Frontal cortex (tissue), 3 donors: ENCODE measurements at regions not wholly inside any gene's neighbourhood (a gene's known extent, or its start where the extent isn't known, plus 50 kb on each side); places are given as distances from the start of the nearest gene placed in this dataset.
A peak's percentile ranks its signal among the peaks of the same experiment; 100 is the strongest.

Source experiments
- DNase-seq, 2 donors: peaks; one replicate each; pipeline ENCODE4 v3.0.0; 2012; ENCODE audit warnings: low spot score in 2 of 2
- FAIRE-seq: peaks from 2 replicates; lab custom pipeline; 2012; peaks lifted over from hg19 to GRCh38; lab: Jason Lieb, UNC
- donor health status: control.
- donor health status: control.
- donor health status: control.

DNA sequence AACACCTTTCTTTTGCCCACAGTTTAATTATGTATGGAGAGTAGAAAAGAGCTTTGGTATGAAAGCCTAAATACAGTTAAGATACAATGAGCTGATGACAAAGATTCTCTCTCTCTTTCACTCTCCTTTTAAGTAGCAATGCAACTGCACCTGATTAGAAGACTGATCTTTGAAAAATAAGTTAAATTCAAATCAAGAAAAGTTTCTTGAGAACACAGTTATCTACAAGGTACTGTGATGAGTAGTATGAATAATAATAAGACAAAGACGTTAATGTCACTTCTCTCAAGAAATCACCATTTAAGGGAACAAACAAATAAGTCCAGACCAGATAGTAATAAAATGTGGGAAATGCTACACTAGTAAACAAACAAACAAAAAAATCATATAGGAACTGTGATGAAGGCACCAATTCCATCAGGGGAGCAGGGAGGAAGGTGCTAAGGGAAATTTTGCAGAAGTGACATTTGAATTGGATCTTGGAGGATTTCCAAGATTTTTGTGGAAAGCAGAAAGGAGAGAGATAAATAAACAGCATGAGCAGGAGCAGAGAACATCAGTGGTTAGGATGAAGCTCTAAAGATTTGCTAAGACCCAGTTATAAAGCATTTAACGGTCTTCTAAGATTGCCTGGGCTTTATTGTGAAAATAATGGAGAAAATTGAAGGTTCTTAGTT, 65.2 kb upstream of the STK38L start:
- no peak for FAIRE-seq
- no peak for DNase-seq

DNA sequence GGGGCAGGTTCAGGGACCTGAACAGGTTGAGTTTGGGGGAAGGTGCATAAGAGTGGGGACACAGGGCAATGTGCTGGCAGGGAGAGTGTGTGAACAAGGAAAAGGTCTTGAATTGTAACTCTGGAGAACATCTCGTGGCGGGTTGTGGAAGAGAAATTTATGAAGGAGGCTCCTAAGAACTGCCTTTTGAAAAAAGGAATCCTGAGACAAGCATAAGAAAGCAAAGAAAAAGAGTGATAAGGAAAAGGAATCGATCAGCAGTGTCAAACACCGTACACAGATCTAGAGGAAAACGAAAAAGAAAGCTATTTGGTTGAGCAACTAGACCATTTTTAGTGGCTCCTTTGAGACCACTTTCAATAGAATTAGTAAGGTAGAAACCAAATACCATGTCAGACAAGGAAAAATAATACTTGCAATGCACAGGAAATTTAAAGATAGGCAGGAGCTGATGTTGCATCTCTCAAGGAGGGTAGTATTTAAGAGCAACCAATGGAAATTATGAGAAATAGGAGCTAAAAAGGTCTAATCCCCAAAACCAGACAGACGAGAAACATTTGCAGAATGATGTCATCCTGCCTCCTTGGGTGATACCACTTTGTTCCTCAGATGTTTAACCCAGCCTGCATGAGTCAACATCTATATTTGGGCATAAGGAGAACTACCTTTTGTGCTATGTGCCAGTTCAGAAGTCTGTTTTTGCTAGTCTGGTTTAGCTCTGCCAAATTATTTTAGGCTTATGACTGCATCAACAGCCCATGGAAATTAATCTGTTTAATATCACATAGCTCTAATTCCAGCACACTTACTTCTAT, 64.5 kb upstream of the STK38L start:
- FAIRE-seq (no peak), DNase-seq (peak in 1 of 2 donors; percentile 18)

GRCh38 chr12:27180906-27181505, 63.1 kb upstream of the STK38L start:
- FAIRE-seq (no peak), DNase-seq (no peak)

DNA sequence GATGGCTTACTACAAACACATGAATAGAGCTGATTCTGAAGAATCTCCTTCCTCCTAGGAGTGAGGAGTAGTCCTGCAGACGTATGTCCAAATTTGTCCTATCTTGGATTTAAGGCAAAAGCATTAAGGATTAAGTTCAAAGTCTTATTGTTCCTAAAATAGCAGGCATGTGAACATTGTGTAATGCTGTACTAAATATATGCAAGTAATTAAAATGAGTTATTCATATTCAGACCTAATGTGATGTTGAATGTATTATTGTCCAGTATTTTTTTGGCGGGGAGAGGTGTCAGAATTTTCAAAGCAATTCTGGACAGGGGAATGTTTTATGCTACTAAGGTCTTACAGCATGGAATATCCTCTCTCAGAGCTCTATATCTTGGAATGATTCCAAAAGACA, 60.7 kb upstream of the STK38L start:
- FAIRE-seq (no peak), DNase-seq (no peak)

GRCh38 chr12:27185234-27186021, 58.7 kb upstream of the STK38L start:
- no peak for FAIRE-seq
- no peak for DNase-seq

DNA sequence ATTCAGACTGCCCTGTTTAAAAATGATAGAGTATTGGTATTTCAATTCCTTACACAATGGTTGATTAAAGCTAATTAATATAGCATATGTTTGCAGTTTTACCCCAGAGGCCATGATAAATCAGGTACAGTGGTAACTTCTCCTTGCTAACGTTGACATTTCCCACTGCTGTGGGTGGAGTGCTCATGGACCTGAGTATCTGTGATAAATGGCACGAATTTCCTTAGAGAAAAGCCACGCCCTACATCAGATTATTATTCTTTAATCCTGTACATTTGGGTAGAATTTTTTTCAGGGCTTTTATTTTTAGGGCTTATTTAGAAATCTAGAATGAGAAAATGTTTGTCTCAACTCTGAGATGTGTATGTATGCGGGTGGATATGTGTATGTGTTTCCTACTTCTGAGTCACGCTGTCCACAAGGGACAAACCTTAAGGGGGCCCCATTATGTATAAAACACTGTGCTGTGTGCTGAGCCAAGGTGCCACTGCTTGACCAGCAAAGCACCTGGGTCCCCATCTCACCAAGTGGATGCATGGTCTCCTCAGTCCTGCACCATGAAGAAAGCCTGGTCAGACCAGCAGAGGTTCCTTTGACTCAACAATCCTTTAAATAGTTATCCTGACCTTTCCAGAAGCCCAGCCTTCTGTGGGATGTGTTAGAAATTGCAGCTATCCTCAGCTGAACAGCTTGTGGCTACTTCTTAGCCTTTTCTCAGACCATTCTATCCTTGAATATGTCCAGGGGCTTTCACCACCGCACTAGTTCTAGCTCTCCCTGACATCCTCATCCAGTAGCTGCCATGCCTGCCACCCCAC, 57.9 kb upstream of the STK38L start:
- DNase-seq, result no peak
- FAIRE-seq, result no peak

DNA sequence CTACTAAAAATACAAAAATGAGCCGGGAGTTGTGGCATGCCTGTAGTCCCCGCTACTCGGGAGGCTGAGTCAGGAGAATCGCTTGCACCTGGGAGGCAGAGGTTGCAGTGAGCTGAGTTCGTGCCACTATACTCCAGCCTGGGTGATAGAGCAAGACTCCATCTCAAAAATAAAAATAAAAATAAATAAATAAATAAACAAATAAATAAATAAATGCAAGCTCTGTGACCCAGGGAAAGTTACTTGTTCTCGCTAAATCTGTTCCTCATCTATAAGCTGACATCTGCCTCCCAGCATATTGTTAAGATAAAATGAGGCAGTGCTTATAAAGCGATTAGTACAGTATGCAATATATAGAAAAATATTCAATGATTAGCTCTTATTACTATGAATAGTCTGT, 56.4 kb upstream of the STK38L start:
- DNase-seq, result no peak
- no peak for FAIRE-seq

DNA sequence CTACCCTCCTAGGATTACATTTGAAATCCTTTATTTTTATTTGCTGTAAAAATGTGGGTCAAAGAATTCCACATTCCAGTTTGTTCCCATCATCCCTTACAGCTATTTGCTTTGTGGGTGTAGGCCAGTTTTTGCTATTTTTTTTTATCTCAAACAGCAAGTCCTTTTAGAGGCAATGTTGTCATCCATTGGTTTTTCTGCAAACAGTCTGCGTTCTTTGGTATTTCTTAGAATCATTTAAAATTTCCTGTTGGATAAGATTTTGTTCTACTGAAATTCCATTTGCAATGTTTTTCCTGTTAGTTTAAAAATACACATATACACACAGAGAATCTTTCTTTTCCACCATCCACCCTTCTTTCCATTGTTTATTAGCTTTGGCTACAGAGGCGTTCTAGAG, 53.3 kb upstream of the STK38L start:
- FAIRE-seq (no peak), DNase-seq (no peak)

GRCh38 chr12:27191531-27191930, 52.6 kb upstream of the STK38L start:
- DNase-seq (no peak), FAIRE-seq (no peak)

DNA sequence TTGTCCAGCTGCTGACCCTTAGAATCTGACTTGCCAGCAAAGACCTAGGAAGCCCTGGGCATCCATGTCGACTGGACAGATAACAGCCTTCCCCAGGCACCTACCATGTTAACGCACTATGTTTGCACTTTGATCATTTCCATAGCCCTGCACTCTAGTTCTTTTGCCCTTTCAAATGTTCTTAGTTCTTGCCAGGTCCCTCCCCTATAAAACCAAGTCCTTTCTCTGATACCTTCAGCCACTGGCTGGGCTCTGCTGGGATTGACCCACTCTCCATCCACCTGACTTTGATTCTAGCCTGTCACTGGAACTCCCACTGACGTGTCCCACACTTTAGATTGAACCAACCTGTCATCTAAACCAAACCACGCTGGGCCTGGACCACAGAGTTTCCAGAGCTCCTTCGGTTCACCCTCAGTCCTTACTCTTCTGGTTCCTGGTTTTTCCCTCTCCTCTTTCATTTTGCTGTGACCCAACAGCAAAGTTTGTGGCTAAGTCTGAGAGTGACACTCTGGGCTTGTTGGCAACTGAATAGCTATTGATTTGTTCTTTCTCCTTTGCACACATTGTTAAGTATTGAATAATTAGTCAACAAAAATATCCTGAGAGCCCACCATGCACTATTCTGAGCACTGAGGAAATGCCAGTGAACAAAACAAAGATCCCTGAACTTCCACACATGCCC, 51.8 kb upstream of the STK38L start:
- no peak for FAIRE-seq
- DNase-seq, result no peak

- DNase-seq (no peak), FAIRE-seq (no peak)
Measured at GRCh38 chr12:27193106-27193505, 51.0 kb upstream of the STK38L start.

DNA sequence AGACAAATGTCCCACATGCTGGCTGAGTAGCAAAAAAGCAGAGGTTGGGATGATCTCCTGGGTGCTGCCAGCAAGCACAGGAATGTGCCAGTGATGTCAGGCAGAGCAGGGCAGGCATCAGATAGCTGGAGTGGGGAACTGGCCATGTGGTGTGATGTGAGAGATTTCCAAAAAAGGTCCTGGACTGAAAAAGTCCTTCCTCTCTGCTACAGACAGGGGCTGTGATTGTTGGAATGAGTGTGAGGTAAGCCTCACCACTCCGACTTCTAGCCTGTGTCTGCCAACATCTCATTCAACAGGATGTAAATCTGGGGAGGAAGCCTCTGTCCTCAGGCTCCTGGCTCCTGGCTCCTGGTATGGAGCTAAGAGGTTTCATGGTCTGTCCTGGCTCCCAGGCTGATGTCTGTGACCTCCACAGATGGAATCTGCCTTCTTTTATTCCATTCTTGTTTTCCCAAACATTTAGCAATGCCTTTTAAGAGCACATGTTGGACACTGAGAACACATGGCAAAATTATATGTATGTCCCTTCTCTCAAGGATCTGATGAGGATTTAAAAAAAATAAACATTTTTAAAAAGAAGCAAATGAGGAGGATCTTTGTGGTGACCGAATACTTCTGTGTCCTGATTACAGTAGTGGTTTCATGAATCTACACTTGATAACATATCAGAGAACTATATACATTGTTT, 50.1 kb upstream of the STK38L start:
- DNase-seq, result no peak
- no peak for FAIRE-seq
